HG02870 (cell line): ENCODE measurements at regions not wholly inside any gene's neighbourhood (a gene's known extent, or its start where the extent isn't known, plus 50 kb on each side); places are given as distances from the start of the nearest gene placed in this dataset.
"Not testable (repeated sequence)": the region's sequence is repeated elsewhere in the genome, so short reads cannot be mapped to it uniquely, and the experiment has no call there.

Experiments
- ATAC-seq: cut with Tn5 transposase; IDR thresholded peaks from one replicate; pipeline ENCODE4 v1.9.1; 2021; ENCODE audit warnings: mild to moderate bottlenecking, moderate library complexity; ENCODE audit not compliant: unreplicated experiment

DNA sequence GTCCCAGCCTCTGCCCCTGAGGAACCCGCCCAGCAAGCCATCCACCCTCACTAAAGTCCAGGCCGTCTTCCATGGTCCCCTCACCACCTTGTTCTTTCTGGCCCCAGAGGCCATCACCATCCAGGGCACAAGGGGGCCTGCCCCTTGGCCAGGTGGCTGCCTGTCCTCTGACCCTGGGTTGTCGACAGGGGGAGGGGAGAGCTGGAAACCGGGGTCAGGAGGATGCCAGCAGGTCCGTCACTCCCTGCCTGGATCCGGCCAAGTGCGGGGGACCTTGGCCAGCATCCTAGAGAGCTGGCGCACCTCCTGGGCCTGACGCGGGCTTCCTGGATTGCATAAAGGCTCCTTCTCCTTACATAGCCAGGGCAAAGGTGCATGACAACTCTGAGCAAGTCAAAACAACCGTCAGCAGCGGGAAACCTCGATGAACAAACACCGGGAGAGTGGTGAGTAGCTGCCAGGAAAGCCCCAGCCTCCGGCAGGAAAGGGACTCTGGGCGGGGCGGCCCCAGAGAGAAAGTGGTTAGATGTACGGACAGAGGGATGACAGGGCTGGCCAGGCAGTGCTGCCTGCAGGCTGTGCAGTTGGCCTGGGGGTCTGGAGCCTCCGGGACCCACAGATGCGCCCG, 4461.2 kb upstream of the TPTE start:
- not testable (repeated sequence) for ATAC-seq

DNA sequence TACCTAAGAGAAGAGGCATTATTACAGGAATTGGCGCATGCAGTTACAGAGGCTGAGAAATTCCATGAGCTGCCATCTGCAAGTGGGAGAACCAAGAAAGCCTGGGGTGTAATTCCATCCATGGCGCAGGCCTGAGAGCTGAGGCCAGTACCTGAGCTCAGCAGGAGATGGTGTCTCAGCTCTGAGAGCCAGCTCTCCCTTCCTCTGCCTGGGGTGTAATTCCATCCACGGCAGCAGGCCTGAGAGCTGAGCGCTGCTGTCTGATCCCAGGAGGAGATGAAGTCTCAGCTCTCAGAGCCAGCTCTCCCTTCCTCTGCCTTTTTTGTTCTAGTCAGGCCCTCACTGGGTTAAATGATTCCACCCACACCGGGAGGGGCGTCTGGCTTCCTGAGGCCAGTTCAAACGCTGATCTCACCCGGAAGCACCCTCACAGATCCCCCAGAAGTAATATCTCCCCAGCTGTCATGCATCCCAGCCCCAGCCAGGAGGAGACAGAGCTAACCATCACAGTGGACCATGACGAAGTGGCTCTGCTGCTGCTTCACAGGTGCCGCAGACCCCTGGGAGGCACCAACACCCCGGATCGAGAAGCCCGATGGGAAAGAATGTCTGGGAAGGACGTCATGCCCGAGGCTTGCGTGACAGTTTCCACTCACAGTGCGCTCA, 4454.9 kb upstream of the TPTE start:
- ATAC-seq, result not testable (repeated sequence)

DNA sequence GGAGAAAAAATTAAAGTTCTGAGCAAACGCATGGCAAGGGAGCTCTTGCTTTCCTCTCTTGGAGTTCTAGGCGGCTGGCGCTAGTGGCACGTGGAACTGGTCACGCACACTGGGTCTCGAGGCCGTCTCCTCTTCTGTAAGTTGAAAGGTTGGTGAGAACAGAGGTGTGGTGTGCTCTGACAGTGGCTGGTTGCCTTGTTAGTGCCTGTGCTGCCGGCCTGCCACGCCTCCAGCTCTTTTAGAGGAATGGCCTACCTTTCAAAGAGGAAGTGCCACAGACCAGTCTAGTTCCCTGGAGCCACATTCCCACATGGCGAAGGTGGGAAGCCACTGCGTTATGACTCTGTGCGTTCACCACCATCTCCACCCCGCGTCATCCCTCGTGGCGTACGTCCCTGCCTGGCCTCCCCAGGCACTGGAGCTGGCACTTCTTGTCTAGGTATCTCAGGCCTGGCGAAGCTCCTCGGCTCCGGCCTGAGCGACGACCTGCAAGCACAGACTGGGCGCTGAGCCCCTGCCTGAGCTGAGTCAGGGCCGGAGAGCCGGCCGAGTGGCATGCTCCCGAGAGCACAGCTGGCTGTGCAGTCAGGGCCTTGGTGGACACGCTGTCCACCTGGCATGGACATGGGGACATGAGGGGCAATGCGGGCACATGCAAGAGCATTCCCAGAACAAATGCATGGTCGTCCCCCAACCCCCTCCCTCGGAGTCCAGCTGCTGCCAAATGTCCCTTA, 4453.1 kb upstream of the TPTE start:
- ATAC-seq, result not testable (repeated sequence)

DNA sequence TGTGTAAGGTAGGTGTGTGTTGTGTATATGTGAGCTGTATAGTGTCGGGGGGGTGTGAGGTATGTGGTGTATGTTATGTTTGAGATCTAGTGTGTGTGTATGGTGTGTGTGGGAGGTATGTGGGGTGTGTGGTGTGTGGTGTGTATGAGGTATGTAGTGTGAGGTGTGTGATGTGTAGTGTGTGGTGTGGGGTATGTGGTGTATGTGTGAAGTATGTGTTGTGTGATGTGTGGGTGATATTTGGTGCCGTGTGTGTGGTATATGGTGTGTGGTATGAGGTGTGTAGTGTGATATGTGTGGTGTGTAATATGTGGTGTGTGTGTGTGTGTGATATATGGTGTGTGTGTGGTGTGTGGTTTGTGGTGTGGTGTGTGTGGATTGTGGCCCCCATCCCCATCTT, 4451.2 kb upstream of the TPTE start:
- not testable (repeated sequence) for ATAC-seq

DNA sequence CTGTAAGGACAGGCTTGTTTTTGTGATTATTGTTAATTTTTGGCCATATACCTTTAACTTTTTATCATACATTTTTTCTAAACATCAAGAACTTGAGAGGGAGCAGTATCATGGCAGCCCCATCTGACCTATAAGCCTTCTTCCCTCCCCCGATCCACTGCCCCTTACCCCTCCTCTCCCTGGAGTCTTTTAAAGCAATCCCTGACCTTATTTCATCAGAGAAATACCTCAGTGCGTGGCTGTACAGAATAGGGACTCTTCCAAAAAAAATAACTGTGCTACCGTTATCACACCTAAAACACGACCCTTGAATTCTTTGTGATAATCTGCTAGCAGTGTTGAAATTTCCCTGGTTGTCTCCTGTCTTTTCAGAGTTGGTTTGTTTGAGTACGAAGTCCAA, 4448.7 kb upstream of the TPTE start:
- ATAC-seq, result not testable (repeated sequence)

DNA sequence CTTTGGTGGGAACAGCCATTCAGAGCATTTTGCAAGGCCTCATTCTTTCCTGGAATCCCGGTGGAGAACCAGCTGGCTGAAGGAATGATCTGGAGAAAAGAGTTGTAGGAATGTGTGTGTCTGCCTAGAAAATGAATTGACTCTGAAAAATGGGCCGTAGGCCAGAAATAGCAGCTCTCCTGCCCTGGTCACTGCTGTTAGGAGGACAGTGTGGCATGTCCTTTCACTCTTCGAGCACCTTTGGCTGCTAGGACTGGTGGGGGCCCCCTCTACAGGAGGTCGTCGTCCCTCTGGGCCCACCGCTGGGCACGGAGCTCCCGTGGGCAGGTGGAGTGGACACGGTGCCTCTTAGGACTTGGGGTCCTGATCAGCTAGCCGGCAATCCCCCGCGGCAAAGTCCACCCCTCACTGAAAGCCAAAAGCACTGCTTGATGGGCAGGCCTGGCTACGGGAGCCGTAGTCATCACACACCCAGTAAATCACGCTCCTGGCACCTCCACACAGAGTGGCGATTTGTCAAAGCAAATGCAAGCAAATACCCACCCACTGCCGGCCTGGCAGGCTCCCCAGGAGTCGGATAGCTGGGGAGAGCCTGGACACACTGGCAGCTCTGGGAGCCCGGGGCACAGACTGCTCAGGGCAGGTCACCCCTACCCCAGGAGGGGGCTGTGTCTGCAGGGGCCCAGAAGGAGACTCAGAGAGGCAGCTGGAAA, 4447.2 kb upstream of the TPTE start:
- ATAC-seq, result not testable (repeated sequence)

DNA sequence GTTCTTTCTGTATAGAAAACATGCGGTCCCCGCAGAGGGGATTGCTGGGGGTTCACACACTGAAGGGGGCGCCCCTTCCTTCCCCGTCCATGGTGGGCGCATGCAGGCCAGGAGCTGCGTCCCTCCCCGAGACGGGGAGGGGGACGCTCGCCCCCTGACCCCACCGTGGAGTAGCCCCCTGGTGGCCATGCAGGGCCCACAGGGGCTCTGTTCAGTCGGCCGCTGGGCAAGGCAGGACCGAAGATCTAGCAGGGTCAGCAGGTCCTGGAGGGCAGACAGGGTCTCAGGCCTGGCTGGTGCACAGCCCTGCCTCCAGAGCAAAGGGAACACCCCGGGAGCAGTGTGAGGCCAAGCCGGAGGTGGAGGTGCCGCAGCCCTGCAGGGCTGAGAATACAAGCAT, 4446.4 kb upstream of the TPTE start:
- not testable (repeated sequence) for ATAC-seq

DNA sequence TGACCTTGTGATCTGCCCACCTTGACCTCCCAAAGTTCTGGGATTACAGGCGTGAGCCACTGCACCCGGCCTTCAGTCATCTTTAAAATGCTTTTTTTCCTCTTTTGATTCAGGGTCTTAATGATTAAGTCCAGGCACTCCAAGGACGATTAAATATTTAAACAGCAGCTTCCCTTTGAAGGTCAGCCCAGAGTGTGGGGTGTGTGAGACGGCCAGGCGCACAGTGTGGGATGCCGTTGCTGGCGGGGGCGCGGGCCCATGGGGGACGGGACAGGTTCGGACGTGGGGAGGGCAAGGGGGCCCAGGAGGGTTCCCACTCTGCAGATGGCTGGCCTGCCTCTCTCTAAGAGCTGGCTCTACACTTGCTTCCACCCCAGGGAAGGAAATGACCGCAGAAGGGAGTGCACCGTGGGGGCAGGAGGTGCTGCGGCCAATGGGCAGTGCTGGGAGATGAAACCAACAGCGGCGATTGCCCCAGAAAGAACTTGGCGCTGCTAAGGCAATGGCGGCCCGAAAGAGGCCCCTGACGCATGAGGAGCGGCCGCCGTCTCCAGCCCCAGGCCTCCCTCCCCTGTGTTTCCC, 4445.7 kb upstream of the TPTE start:
- ATAC-seq, result not testable (repeated sequence)

DNA sequence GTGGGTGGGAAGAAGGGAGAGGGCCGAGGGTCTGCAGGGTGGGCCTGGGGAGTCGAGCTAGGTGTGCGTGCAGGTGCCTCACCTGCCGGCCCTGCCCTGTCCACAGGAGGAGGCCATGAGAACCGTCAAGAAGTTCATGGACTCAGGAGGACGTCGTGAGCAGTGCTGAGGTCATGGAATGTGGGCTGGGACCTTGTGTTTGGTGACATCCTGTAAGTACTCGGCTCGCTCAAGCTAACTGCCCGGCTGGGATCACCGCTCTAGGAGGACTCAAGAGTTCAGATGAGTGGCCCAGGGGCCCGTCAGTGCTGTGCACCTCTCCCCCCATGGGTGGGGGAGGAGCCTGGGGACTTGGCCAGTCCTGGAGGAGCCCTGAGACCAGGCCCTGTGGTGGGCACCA, 4444.0 kb upstream of the TPTE start:
- not testable (repeated sequence) for ATAC-seq

DNA sequence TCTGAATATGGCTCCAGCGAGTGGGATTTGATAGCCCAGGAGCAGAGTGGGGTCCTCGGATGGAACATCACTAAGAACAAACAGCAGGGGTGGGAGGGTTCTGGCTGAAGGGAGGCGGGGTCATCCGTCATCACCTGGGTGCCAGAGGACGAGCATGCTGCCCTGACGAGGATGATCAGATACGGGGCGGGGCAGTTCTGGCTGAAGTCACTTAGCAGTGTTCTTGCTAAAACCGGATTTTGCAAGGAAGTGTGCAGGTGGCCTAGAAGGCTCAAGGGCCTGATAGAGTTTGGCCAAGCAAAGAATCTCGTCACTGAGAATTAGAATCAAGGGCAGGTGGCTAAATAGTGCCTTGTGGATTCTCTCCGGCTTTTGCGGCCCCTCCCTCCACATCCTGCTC, 4442.5 kb upstream of the TPTE start:
- ATAC-seq, result not testable (repeated sequence)

DNA sequence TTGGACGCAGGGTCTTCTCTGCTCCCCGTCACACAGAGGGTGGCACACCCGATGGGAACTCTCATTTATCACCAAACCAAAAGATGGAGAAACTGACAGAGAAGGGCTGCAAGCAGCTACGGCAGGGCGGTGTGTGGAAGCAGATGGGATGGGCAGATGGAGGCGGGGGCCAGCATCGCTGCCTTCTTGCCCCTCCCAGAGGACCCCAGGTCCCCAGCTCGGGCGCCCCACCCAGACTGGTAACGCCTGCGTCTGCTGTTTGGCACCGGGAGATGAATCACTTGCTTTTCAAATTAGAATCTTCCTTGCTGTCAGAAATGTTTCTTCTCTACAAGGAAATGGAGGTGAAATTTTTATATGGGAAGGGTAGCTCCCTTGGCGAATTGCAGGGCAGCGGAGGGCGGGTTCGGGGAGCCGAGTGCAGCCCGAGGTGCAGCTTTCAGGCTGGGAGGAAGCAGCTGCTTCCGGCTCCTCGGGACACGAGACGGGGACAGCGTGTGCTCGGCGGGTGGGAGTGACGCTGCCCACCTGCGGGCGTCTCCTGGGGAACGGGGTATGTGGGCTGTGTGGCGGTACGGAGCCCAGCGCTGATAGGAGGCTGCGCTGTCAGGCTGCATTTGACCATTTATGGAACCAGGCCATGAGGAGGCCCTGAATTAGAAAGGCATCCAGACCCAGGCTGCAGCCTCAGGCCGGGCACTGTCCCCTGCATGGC, 4440.3 kb upstream of the TPTE start:
- ATAC-seq, result not testable (repeated sequence)

DNA sequence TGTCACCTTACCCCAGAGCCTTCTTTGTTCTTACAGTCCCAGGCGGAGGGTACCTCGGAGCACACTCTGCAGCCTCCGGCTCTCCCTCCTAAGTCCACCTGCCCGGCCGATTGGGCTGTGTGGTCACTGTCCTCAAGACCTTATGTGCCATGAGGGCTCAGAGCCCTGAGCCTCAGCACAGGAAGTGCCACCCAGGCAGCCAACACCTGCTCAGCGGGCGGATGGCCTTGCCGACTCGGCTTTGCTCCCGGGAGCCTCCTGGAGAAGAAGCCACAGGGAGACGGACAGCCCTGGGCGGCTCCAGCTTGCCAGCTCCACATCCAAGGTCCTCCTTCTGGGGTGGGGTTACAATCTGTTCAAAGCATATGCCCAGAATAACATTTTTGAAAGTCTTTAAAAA, 4439.2 kb upstream of the TPTE start:
- not testable (repeated sequence) for ATAC-seq

DNA sequence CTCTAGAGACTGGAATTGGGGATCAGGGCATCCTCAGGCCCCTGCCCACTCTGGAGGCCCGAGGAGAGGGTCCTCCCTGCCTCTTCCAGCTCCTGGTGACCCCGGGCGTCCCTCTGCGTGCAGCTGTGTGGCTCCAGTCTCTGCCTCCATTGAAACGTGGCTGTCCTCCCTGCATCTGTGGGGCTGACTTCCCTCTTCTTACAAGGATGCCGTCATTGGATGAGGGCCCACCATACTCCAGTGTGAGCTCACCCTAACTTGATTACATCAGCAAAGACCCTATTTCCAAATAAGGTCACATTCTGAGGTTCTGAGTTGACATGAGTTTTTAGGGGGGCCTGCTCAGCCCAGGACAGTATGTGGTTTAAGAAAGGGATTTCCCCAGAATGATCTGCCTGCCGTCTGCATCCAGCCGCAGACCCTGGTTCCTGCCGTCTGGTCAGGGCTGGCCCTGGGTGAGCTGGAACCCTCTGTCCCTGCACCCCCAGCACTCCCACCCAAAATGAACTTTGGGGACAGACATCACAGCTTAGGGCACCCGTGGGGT, 4437.7 kb upstream of the TPTE start:
- ATAC-seq, result not testable (repeated sequence)

DNA sequence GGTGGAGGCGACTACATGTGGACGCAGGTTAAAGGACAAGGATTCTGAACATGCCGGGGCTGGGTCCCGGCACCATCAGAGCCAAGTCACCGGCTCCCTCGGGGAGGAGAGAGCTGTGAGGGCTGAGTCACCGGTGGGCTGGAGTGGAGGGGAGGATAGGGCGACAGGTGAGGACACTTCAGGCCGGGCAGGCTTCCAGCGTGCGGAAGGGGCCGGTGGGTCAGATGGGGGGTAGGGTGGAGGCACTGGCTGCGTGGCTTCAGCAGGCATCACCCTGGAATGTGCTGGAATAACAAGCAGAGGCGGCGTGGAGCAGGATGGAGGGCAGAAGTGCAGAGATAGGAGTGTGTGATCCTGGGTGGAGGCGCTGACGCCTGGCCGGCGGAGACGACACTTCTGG, 4435.3 kb upstream of the TPTE start:
- ATAC-seq, result not testable (repeated sequence)

DNA sequence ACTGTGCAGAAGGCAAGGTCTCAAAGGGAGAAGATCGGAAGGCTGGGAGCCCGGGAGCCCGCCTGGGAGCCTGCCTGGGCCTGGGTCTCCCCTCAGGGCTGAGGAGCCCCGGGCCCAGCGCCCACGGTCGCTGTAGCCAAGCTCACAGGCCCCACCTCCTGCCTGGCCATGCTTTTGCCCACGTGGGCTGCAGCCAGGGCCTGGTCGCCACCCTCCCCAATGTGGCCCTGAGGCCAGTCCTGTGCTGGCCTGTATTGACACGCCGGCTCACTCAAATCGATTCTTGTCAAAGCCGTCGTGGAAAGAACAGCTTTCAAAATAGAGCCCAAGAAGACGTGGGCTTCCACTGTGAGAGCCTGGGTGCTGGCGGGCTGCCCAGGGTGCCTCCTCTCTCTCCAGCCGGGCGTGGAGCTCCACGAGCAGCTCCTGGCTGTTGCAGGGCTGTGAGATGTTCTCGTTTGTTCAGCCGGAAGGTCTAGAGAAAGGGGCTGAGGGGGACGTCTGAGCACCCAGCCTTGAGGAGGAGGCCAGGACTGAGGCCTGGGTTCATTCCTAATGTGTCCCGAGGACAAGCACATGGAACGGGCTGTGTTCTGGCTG, 4433.7 kb upstream of the TPTE start:
- ATAC-seq, result not testable (repeated sequence)

DNA sequence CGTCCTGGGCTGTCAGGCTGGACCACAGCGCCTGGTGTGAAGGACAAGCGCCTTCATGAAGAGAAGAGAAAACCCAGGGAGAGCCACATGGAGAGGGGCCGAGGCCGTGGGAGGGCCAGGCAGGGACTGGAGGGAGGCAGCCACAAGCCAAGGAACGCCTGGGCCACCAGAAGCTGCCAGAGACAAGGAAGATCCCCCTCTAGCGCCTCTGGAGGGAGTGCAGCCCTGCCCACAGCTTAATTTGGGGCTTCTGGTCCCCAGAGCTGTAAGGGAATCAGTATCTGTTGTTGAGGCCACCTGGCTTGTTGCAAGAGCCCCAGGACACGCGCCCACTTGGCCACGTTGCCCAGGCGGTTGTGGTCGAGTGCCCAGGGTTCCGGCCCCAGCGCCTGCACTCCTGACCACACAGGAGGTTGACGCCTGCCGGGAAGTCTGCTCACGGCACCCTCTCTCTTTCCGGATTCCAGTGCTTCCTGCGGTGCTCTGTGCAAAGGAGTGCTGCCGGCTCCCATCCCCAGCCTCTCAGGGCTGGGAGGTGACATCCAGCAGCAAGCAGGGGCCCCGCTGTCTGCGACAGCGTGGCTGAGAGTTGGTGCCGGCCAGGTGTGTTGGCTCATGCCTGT, 4431.0 kb upstream of the TPTE start:
- ATAC-seq, result not testable (repeated sequence)

DNA sequence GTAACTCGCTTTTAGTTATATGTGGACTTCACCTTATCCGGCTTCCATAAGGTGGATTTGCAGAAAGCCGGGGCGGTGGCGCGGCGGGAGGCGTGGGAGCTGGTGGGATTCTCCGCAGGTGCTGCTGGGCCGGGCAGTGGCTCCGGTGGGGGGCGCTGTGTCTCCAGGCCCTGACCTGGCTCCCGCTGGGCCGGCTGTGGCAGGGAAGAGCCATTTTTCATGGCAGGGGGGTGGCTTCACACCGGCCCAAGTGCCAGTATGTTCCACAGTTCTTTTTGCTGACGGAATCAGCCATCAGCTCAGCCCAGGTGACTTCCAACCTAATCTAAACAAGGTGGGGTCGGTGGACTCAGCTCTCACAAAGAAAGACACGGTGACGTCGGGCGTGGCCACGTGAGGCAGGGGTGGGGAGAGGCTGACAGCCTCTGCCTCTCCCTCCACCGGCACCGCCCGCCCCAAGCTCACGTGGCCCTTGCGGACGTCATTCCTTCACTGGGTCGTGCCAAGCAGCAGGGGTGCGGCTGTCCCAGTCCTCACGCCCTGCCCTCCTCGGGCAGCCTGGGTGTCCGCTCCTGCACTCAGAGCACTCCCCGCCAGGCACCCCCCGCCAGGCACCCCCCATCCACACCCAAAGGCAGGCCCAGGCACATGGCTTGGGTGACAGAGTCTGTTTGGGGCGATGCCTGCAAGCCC, 4429.9 kb upstream of the TPTE start:
- not testable (repeated sequence) for ATAC-seq

DNA sequence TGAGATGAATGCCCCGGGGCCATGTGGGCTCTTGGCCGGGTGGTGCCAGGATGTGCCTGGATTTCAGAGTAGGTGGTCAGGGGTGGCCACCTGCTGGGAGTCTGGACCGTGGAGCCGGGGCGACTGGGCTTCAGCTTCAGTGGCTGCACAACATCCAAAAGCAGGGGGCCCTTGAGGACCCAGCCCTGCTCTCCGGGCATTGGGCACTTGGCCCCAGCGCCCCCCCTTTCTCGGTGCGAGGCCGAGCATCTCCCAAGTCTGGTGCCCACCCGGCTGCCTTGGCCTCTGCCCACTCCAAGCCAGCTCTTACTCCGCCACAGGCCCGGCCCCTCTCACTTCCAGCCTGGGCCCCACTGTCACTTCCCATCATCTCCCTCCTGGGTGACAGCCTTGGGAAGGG, 4429.0 kb upstream of the TPTE start:
- not testable (repeated sequence) for ATAC-seq

DNA sequence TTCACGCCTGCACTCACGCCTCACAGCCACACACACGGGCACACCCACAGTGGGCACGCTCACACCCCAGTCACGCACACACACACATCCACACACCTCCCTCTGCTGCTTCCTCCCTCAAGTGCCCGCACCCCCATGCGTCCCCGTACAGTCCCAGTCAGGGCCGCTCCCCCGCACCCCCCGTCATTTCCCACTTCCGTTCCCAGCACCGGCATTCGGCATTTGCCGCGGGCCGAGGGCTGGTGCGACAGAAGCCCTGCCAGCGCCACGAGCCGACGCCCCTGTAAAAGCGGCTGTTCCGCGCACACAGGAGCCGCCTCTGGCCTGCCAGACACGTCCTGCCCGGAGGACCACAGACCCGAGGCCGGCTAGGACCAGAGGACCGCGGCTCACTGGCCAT, 4428.0 kb upstream of the TPTE start:
- ATAC-seq, result not testable (repeated sequence)
